DND-41 (cell line): ENCODE measurements at regions not wholly inside any gene's neighbourhood (a gene's known extent, or its start where the extent isn't known, plus 50 kb on each side); places are given as distances from the start of the nearest gene placed in this dataset.

Experiments
- CTCF ChIP-seq: IDR thresholded peaks from 2 replicates; pipeline ENCODE4 v1.5.1; 2012; ENCODE audit warnings: borderline replicate concordance, low read length, moderate library complexity, mild to moderate bottlenecking; ENCODE audit not compliant: poor library complexity, severe bottlenecking; ENCODE audit errors: extremely low read depth
- EZH2 ChIP-seq: IDR thresholded peaks from 3 replicates; pipeline ENCODE4 v1.6.1; 2012; ENCODE audit warnings: borderline replicate concordance, low read depth, mild to moderate bottlenecking, moderate library complexity, low read length, inconsistent platforms; ENCODE audit not compliant: severe bottlenecking

DNA sequence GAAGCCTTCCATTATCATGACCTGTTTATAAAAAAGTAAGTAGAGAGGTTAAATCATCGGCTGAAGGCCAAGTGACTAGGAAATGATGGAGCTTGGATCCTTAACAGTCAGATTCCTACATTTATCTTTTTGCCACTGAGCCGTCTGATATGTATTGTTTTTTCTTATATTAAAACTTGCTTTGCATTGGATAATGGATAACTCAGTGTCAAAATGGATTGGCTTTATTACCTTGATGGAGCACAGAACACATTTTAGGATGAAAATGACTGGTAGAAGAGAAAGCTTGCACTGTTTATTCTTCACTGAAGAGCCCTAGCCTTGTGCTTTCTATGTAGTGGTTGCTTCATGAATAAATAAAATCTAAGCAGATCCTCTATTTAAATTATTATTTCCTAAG lies 54.2 kb upstream of the TSPAN5 start:
- no peak for TF ChIP-seq CTCF
- TF ChIP-seq EZH2: no peak
